ENCODE measurements at regions not wholly inside any gene's neighbourhood (a gene's known extent, or its start where the extent isn't known, plus 50 kb on each side); places are given as distances from the start of the nearest gene placed in this dataset.

DNA sequence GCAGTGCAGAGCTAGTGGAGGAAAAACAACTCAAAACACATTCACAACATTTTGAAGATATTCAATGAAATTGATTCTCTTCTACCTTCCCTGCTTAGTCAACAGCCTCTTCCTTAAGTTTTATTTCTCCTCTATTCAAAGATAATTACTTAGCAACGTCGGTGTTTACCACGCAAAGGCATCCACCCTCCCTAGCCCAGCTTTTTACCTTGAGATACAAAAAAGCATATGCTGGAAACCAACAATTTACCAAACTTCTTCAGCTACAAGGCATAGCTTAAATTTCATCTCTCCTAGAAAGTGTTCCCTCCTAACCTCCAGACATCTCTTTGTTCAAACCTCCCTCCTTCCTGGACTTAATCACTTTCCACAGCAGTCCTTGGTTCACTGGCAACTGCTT lies 102.8 kb upstream of the SOD1 start:
- TF ChIP-seq SP4 (IDR thresholded peaks at IDR 0.05; ENCODE audit: low read length): no peak
- TF ChIP-seq, protein P1, sequence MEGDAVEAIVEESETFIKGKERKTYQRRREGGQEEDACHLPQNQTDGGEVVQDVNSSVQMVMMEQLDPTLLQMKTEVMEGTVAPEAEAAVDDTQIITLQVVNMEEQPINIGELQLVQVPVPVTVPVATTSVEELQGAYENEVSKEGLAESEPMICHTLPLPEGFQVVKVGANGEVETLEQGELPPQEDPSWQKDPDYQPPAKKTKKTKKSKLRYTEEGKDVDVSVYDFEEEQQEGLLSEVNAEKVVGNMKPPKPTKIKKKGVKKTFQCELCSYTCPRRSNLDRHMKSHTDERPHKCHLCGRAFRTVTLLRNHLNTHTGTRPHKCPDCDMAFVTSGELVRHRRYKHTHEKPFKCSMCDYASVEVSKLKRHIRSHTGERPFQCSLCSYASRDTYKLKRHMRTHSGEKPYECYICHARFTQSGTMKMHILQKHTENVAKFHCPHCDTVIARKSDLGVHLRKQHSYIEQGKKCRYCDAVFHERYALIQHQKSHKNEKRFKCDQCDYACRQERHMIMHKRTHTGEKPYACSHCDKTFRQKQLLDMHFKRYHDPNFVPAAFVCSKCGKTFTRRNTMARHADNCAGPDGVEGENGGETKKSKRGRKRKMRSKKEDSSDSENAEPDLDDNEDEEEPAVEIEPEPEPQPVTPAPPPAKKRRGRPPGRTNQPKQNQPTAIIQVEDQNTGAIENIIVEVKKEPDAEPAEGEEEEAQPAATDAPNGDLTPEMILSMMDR (IDR thresholded peaks at IDR 0.05; ENCODE audit: control extremely low read depth in 1 of 3, insufficient read depth in 1 of 3, low read depth in 1 of 3, low read length in 3 of 3): no peak
- TF ChIP-seq HDAC2 (IDR thresholded peaks at IDR 0.05; ENCODE audit: borderline replicate concordance in 1 of 2, low read depth in 2 of 2, low read length in 2 of 2): no peak
- no peak for TF ChIP-seq SUZ12 (IDR thresholded peaks at IDR 0.05; ENCODE audit: low read length)
- TF ChIP-seq CEBPB (IDR thresholded peaks at IDR 0.05; ENCODE audit: low read depth, low read length): no peak
- TF ChIP-seq CHD1 (IDR thresholded peaks at IDR 0.05; ENCODE audit: low read depth, low read length): no peak
- no peak for TF ChIP-seq GABPA (IDR thresholded peaks at IDR 0.05; ENCODE audit: borderline replicate concordance, insufficient read depth, low read length)
